ENCODE measurements at regions not wholly inside any gene's neighbourhood (a gene's known extent, or its start where the extent isn't known, plus 50 kb on each side); places are given as distances from the start of the nearest gene placed in this dataset.

- no peak for TF ChIP-seq POLR2A (IDR thresholded peaks at IDR 0.05)
- TF ChIP-seq CTCF (IDR thresholded peaks at IDR 0.05): no peak
Measured at GRCh38 chr3:135490219-135490915, 475.2 kb upstream of the PPP2R3A start.
